Upper lobe of right lung (tissue), 1 donor: ENCODE measurements at regions not wholly inside any gene's neighbourhood (a gene's known extent, or its start where the extent isn't known, plus 50 kb on each side); places are given as distances from the start of the nearest gene placed in this dataset.

ENCODE experiments used
- ATAC-seq: fragments of 200-7000 bp; cut with Tn5 transposase; one replicate; pipeline ENCODE4 v1.9.1; 2020; ENCODE audit warnings: mild to moderate bottlenecking, moderate library complexity
- DNase-seq: peaks from one replicate; pipeline ENCODE4 v3.0.0-alpha.2; 2020
- H3K27ac ChIP-seq: fragments of 200-600 bp; one replicate; pipeline ENCODE4 v1.8.0; 2022
- H3K27me3 ChIP-seq: fragments of 200-600 bp; one replicate; pipeline ENCODE4 v1.8.0; 2022; ENCODE audit warnings: mild to moderate bottlenecking
- H3K36me3 ChIP-seq: fragments of 200-600 bp; one replicate; pipeline ENCODE4 v1.8.0; 2022
- H3K4me1 ChIP-seq: fragments of 200-600 bp; one replicate; pipeline ENCODE4 v1.8.0; 2022
- H3K4me3 ChIP-seq: fragments of 200-600 bp; one replicate; pipeline ENCODE4 v1.8.0; 2022; ENCODE audit warnings: mild to moderate bottlenecking
- H3K9me3 ChIP-seq: fragments of 200-600 bp; one replicate; pipeline ENCODE4 v1.8.0; 2022
- CTCF ChIP-seq: fragments of 200-600 bp; IDR thresholded peaks from one replicate; pipeline ENCODE4 v1.8.0; 2022; ENCODE audit warnings: antibody characterized with exemption
- intact Hi-C: fragments of 100-400 bp; cut with DNase I; formaldehyde crosslinking; loops from one replicate; pipeline ENCODE4 v1.11.0; 2022
- donor health status: DM: no; HTN: yes; CAD: no; lungs with severe emphysema.

- H3K4me3 ChIP-seq, result no peak overlapping the region
- H3K27me3 ChIP-seq, result no peaks in the 10 kb centered on the region
- no peaks in the 10 kb centered on the region for H3K4me1 ChIP-seq
- ATAC-seq (no peak), DNase-seq (no peak)
- intact Hi-C loops, result no loop called here
- H3K27ac ChIP-seq, result no peak overlapping the region
- TF ChIP-seq CTCF, result no peak
- H3K9me3 ChIP-seq, result no peaks in the 10 kb centered on the region
- no peaks in the 10 kb centered on the region for H3K36me3 ChIP-seq
These were observed 442.3 kb downstream of the GPATCH2 start for GRCh38 chr1:217188280-217189237.

- H3K9me3 ChIP-seq, result no peaks in the 10 kb centered on the region
- no peak overlapping the region for H3K27ac ChIP-seq
- DNase-seq, result no peak
- intact Hi-C loops, result no loop called here
- no peaks in the 10 kb centered on the region for H3K4me1 ChIP-seq
- no peak for TF ChIP-seq CTCF
- H3K27me3 ChIP-seq, result no peaks in the 10 kb centered on the region
- H3K36me3 ChIP-seq, result no peaks in the 10 kb centered on the region
- no peak overlapping the region for H3K4me3 ChIP-seq
- no peak for ATAC-seq
These were observed 444.2 kb downstream of the GPATCH2 start for GRCh38 chr1:217186664-217187063.

- Histone ChIP-seq H3K27me3 (no peaks in the 10 kb centered on the region), H3K4me3 (no peak overlapping the region), H3K27ac (no peak overlapping the region), H3K36me3 (no peaks in the 10 kb centered on the region), H3K4me1 (no peaks in the 10 kb centered on the region), H3K9me3 (no peaks in the 10 kb centered on the region)
- intact Hi-C loops, result no loop called here
- DNase-seq, result no peak
- no peak for TF ChIP-seq CTCF
- ATAC-seq, result no peak
These were observed 446.0 kb downstream of the GPATCH2 start for GRCh38 chr1:217184854-217185253.

GRCh38 chr1:217182992-217183391 is 447.9 kb downstream of the GPATCH2 start:
- intact Hi-C loops, result no loop called here
- H3K27ac ChIP-seq, result no peak overlapping the region
- H3K4me3 ChIP-seq, result no peak overlapping the region
- no peak for ATAC-seq
- DNase-seq, result no peak
- TF ChIP-seq CTCF, result no peak
- H3K36me3 ChIP-seq, result no peaks in the 10 kb centered on the region
- H3K4me1 ChIP-seq, result no peaks in the 10 kb centered on the region
- no peaks in the 10 kb centered on the region for H3K9me3 ChIP-seq
- no peaks in the 10 kb centered on the region for H3K27me3 ChIP-seq

- no peaks in the 10 kb centered on the region for H3K4me1 ChIP-seq
- no peaks in the 10 kb centered on the region for H3K9me3 ChIP-seq
- H3K27me3 ChIP-seq, result no peaks in the 10 kb centered on the region
- no peak for ATAC-seq
- H3K36me3 ChIP-seq, result no peaks in the 10 kb centered on the region
- intact Hi-C loops, result no loop called here
- TF ChIP-seq CTCF, result no peak
- DNase-seq, result no peak
- H3K27ac ChIP-seq, result no peak overlapping the region
- H3K4me3 ChIP-seq, result no peak overlapping the region
These were observed 449.1 kb downstream of the GPATCH2 start for GRCh38 chr1:217181756-217182155.
